ENCODE measurements at regions not wholly inside any gene's neighbourhood (a gene's known extent, or its start where the extent isn't known, plus 50 kb on each side); places are given as distances from the start of the nearest gene placed in this dataset.

- Histone ChIP-seq H3K4me3 (ENCODE audit: low read depth, low read length) (no peak overlapping the region), H3K79me2 (no peaks in the 10 kb centered on the region), H3K27ac (no peak overlapping the region), H3K9ac (no peak overlapping the region), H3K4me1 (no peaks in the 10 kb centered on the region), H3K27me3 (ENCODE audit: control insufficient read depth, insufficient read depth, low read length) (no peaks in the 10 kb centered on the region), H2AFZ (no peak overlapping the region), H3K4me2 (ENCODE audit: low read length) (no peak overlapping the region), H3K36me3 (ENCODE audit: control insufficient read depth, insufficient read depth, low read length) (no peaks in the 10 kb centered on the region), H3K9me3 (ENCODE audit: control insufficient read depth, low read length) (no peaks in the 10 kb centered on the region)
- TF ChIP-seq, protein P1, sequence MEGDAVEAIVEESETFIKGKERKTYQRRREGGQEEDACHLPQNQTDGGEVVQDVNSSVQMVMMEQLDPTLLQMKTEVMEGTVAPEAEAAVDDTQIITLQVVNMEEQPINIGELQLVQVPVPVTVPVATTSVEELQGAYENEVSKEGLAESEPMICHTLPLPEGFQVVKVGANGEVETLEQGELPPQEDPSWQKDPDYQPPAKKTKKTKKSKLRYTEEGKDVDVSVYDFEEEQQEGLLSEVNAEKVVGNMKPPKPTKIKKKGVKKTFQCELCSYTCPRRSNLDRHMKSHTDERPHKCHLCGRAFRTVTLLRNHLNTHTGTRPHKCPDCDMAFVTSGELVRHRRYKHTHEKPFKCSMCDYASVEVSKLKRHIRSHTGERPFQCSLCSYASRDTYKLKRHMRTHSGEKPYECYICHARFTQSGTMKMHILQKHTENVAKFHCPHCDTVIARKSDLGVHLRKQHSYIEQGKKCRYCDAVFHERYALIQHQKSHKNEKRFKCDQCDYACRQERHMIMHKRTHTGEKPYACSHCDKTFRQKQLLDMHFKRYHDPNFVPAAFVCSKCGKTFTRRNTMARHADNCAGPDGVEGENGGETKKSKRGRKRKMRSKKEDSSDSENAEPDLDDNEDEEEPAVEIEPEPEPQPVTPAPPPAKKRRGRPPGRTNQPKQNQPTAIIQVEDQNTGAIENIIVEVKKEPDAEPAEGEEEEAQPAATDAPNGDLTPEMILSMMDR (IDR thresholded peaks at IDR 0.05): no peak
Measured at GRCh38 chr5:39779831-39780230, 355.1 kb upstream of the DAB2 start.

DNA sequence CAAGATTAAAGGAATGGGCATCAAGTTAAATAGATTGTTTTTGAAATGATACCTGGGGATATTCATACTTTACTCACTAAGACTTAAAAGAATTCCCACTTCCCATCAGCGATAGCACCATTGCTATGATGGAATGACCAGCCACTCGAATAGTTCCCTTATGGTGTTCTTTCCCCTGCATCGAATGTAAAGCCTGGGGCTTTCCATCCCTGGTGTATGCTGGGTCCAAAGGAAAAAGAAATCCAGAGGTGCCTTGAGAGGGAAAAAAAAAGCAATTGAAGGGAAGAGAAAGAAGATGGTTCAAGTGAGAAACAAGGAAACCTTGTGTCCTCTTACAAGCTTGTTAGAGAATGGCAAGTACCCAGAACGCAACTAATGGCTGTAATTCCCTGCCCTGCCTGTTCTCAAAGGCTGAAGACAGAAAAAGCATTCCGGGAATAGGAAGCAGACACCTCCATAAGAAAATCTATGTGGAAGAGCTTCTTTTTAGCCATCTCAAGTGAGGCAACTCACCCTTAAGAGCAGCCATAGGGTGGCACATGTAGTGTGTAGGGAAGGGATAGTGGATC lies 351.1 kb upstream of the DAB2 start:
- Histone ChIP-seq H3K27ac (no peak overlapping the region), H2AFZ (no peak overlapping the region), H3K79me2 (no peaks in the 10 kb centered on the region), H3K9me3 (ENCODE audit: control insufficient read depth, low read length) (no peaks in the 10 kb centered on the region), H3K27me3 (ENCODE audit: control insufficient read depth, insufficient read depth, low read length) (no peaks in the 10 kb centered on the region), H3K36me3 (ENCODE audit: control insufficient read depth, insufficient read depth, low read length) (no peaks in the 10 kb centered on the region), H3K9ac (no peak overlapping the region), H3K4me2 (ENCODE audit: low read length) (no peak overlapping the region), H3K4me3 (ENCODE audit: low read depth, low read length) (no peak overlapping the region), H3K4me1 (no peaks in the 10 kb centered on the region)
- TF ChIP-seq, protein P1 (IDR thresholded peaks at IDR 0.05): no peak

DNA sequence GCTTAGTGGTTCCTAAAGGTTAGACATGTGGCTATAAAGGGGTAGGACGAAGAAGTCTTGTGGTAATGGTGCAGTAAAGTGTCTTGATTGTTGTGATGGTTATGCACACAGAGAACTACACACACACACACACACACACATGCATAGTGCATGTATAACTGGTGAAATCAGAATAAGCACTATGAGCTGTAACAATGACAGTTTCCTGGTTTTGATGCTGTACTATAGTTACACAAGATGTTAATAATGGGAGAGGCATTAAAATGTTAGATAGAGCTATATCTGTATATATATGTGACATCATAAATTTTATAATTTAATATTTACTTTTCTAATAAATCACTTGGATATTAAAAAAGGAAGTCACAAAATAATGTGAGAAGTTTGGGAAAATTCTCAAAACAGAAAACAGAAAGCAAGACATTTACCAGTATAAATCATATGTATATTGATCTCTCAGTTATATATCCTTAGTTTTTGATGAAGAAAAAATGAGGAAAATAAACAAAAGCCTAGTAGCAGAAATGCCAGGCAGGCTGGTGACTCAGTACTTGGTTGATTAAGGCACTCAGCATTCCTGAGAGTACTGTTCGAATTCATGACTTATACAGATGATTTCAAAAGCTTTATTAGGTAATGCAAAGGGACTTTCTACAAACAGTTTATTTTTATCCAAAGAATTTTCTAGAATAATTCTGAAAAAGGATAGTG lies 350.5 kb upstream of the DAB2 start:
- no peak overlapping the region for H3K4me2 ChIP-seq (ENCODE audit: low read length)
- H3K4me1 ChIP-seq: no peaks in the 10 kb centered on the region
- no peak overlapping the region for H3K9ac ChIP-seq
- no peaks in the 10 kb centered on the region for H3K27me3 ChIP-seq (ENCODE audit: control insufficient read depth, insufficient read depth, low read length)
- no peaks in the 10 kb centered on the region for H3K9me3 ChIP-seq (ENCODE audit: control insufficient read depth, low read length)
- no peaks in the 10 kb centered on the region for H3K79me2 ChIP-seq
- TF ChIP-seq, protein P1 (IDR thresholded peaks at IDR 0.05): no peak
- no peak overlapping the region for H2AFZ ChIP-seq
- no peak overlapping the region for H3K4me3 ChIP-seq (ENCODE audit: low read depth, low read length)
- H3K27ac ChIP-seq: no peak overlapping the region
- no peaks in the 10 kb centered on the region for H3K36me3 ChIP-seq (ENCODE audit: control insufficient read depth, insufficient read depth, low read length)

GRCh38 chr5:39774605-39775004 lies 349.8 kb upstream of the DAB2 start:
- Histone ChIP-seq H3K27me3 (ENCODE audit: control insufficient read depth, insufficient read depth, low read length) (no peaks in the 10 kb centered on the region), H3K4me1 (no peaks in the 10 kb centered on the region), H3K27ac (no peak overlapping the region), H3K4me2 (ENCODE audit: low read length) (no peak overlapping the region), H3K79me2 (no peaks in the 10 kb centered on the region), H2AFZ (no peak overlapping the region), H3K9ac (no peak overlapping the region), H3K9me3 (ENCODE audit: control insufficient read depth, low read length) (no peaks in the 10 kb centered on the region), H3K36me3 (ENCODE audit: control insufficient read depth, insufficient read depth, low read length) (no peaks in the 10 kb centered on the region), H3K4me3 (ENCODE audit: low read depth, low read length) (no peak overlapping the region)
- TF ChIP-seq, protein P1 (IDR thresholded peaks at IDR 0.05): no peak

DNA sequence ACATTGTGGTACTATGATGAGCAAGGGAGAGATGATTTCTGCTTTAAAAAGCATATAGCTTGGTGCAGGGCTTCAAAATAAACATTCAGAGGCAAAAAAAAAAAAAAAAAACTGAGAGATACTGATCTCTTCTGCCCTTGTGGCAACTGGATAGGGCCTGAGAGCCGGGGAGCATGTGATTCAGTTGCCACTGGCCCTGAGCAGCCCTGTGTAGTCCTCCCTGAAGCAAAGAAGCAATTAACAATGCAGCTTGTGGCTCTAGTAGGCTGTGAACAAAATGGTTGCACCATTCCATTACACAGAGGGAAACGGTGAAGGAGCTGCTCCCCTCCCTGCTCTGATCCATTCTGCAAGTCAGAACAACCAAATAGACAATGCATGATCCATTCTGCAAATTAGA lies 347.5 kb upstream of the DAB2 start:
- Histone ChIP-seq H3K4me1 (no peaks in the 10 kb centered on the region), H3K4me2 (ENCODE audit: low read length) (no peak overlapping the region), H3K4me3 (ENCODE audit: low read depth, low read length) (no peak overlapping the region), H3K9me3 (ENCODE audit: control insufficient read depth, low read length) (no peaks in the 10 kb centered on the region), H3K79me2 (no peaks in the 10 kb centered on the region), H3K27me3 (ENCODE audit: control insufficient read depth, insufficient read depth, low read length) (no peaks in the 10 kb centered on the region), H3K27ac (no peak overlapping the region), H3K36me3 (ENCODE audit: control insufficient read depth, insufficient read depth, low read length) (no peaks in the 10 kb centered on the region), H3K9ac (no peak overlapping the region), H2AFZ (no peak overlapping the region)
- TF ChIP-seq, protein P1 (IDR thresholded peaks at IDR 0.05): no peak
